ENCODE measurements at regions not wholly inside any gene's neighbourhood (a gene's known extent, or its start where the extent isn't known, plus 50 kb on each side); places are given as distances from the start of the nearest gene placed in this dataset.

GRCh38 chr13:95456815-95457214 is 95.7 kb upstream of the CLDN10 start:
- DNase-seq = no peak

GRCh38 chr13:95457294-95457693 is 95.2 kb upstream of the CLDN10 start:
- no peak for DNase-seq

GRCh38 chr13:95462801-95463200 is 89.7 kb upstream of the CLDN10 start:
- DNase-seq = no peak

GRCh38 chr13:95463531-95463930 is 89.0 kb upstream of the CLDN10 start:
- DNase-seq = no peak

- no peak for DNase-seq
Observed at GRCh38 chr13:95470574-95471366, 81.8 kb upstream of the CLDN10 start.

GRCh38 chr13:95471960-95472359 is 80.6 kb upstream of the CLDN10 start:
- no peak for DNase-seq

- no peak for DNase-seq
Observed at GRCh38 chr13:95474992-95475391, 77.5 kb upstream of the CLDN10 start.

GRCh38 chr13:95477187-95477586 is 75.3 kb upstream of the CLDN10 start:
- no peak for DNase-seq

- DNase-seq = no peak
Observed at GRCh38 chr13:95479731-95480130, 72.8 kb upstream of the CLDN10 start.

- peak; percentile 32 to 94 for DNase-seq
Observed at GRCh38 chr13:95480131-95480545, 72.4 kb upstream of the CLDN10 start.

GRCh38 chr13:95480791-95481780 is 71.4 kb upstream of the CLDN10 start:
- no peak for DNase-seq

GRCh38 chr13:95484052-95484451 is 68.5 kb upstream of the CLDN10 start:
- DNase-seq = no peak

GRCh38 chr13:95485045-95485517 is 67.4 kb upstream of the CLDN10 start:
- peak in 1 of 2 donors; percentile 21 for DNase-seq

GRCh38 chr13:95485518-95486144 is 66.9 kb upstream of the CLDN10 start:
- DNase-seq = no peak

- no peak for DNase-seq
Observed at GRCh38 chr13:95492044-95492801, 60.3 kb upstream of the CLDN10 start.

GRCh38 chr13:95494082-95494681 is 58.3 kb upstream of the CLDN10 start:
- DNase-seq = peak in 1 of 2 donors; percentile 19

- no peak for DNase-seq
Observed at GRCh38 chr13:95496485-95496884, 56.0 kb upstream of the CLDN10 start.

GRCh38 chr13:95497381-95497807 is 55.1 kb upstream of the CLDN10 start:
- DNase-seq = peak in 1 of 2 donors; percentile 38

GRCh38 chr13:95498886-95499285 is 53.6 kb upstream of the CLDN10 start:
- no peak for DNase-seq

GRCh38 chr13:95499811-95500712 is 52.5 kb upstream of the CLDN10 start:
- no peak for DNase-seq

GRCh38 chr13:95502216-95502615 is 50.3 kb upstream of the CLDN10 start:
- DNase-seq = no peak

All from bone marrow (tissue), 2 donors.